RCC 7860 (cell line): ENCODE measurements at regions not wholly inside any gene's neighbourhood (a gene's known extent, or its start where the extent isn't known, plus 50 kb on each side); places are given as distances from the start of the nearest gene placed in this dataset.

Experiments
- DNase-seq: peaks from one replicate; pipeline ENCODE4 v3.0.0-alpha.2; 2015; ENCODE audit warnings: low spot score
- FAIRE-seq: peaks from 2 replicates; lab custom pipeline; 2012; peaks lifted over from hg19 to GRCh38; lab: Jason Lieb, UNC

DNA sequence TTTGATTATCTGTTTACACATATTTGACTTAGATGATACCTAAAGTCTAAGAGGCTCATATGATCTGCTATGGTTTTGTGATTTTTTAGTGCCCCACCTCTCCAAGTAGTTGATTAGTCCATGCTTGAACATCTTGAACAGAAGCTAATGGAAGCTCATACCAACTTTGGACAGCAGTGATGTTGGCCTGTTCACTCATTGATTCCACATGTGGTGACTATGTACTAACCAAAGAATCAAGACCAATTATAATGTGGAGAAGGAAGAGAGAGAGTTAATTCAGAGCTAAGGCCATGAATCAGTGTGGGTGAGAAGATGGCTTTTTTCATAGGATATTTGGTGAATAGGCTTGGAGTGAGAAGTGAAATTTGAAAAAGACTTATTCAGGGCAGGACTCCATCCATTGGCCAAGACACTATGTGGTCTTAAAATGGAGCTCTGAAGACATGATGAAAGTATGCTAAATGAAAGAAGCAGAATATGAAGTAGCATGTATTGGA, 178.3 kb upstream of the TWIST2 start:
- FAIRE-seq = no peak
- DNase-seq = no peak

DNA sequence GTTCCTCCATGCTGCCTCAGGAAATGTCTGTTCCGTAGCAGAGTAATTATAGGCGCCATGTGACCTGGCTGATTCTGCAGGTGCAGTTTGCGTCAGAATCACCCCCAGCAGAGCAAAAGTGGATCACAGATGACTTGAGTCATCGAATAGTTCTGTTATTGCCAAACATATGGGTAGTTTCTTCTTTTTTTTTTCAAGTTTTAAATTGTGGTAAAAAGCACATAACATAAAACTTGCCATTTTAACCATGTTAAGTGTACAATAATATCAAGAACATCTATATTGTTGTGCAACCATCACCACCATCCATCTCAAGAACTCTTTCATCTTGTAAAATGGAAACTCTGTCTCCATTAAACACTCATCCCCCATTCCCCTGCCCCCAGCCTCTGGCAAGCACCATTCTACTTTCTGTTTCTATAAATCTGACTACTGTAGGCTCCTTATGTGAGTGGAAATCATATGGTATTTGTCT, 177.7 kb upstream of the TWIST2 start:
- FAIRE-seq (no peak), DNase-seq (no peak)

DNA sequence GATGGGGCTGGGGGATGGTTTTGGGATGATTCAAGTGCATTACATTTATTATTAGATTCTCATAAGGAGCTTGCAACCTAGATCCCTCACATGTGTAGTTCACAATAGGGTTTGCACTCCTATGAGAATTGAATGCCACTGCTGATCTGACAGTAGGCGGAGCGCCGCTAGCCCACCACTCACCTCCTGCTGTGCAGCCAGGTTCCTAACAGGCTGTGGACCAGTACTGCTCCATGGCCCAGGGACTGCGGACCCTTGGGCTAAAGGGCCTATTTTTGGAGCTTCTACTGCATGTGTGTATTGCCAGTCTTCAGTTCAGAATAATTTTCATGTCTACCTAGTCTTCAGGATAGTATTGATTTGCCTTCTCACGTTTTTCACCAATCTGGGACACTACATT, 165.3 kb upstream of the TWIST2 start:
- DNase-seq (no peak), FAIRE-seq (no peak)

DNA sequence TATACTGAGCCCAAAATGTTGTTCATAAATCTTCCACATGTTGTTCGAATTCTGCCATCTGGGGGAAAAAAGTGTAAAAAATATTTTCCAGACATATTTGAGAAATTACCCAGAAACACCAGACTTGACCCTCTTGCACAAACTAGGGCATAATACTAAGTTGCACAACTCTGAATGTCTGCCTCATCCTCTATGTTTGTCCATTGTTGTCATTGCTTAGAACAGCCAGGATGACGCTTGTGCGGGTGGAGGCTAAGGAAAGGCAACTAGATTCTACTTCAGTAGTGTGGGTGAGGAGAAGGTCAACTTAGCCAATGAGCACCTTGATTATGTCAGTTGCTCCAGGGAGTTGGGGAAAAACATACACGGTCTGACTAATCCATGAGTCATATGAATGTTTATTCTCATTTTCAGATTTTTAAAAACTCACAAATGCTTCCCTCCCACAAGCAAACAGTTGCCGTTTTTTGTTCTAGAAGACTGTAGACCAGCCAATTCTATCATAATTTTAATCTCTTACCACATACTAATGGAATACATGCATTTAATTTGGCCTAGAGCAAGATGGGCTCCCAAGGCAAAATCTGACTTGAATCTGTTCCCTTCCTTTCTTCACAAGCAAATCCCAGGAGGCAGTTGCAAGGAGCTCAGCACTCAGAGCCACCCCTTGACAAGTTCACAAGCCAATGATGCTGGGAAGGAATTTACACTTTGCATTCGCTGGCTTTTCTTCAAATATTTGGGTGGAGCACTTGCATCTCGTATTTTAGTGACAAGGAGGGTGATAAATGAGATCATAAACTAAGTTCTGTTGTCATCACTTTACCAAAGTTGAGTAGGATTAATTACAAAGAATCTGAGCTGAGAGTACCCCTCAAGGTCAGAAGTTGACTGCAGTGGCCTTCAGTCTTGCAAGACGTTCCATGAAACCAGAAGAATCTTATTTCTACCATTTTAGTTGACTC, 163.2 kb upstream of the TWIST2 start:
- DNase-seq = peak; percentile 68
- FAIRE-seq = no peak

DNA sequence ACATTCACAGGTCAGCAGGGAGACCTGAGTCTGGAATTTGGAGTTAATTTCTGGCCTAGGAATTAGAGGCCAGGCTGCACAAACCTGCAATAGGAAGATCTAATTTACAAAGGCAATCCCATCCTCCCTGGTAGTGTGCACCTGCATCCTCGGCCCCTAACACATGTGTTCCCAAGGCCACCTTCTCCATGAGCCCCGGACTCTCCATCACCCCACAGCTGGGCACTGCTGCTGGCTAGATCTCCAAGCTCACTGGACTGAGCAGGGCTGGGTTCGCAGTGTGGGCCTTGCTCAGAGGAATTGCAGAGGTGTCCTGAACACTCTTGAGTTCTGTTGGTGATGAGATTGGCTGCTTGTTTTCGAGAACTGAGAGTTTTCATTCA, 162.6 kb upstream of the TWIST2 start:
- DNase-seq = no peak
- FAIRE-seq = no peak

DNA sequence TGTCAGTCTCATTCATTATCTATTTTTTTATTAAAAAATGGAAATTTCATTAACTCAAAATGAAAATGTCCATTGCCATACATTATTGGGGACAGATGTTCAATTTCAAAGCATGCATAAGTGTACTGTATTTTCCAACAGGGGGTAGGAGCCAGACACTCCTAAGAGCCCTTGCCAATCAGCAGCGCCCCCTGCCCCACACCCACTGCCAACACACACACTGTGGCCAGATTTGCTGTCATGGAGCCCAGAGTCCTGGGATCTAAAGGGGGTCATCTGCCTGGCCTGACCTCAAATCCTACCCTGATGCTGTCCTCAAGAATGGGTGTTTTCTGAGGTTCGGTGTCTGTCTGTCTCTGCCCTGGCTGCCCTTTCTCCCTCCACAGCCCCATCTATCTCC, 162.2 kb upstream of the TWIST2 start:
- no peak for FAIRE-seq

DNA sequence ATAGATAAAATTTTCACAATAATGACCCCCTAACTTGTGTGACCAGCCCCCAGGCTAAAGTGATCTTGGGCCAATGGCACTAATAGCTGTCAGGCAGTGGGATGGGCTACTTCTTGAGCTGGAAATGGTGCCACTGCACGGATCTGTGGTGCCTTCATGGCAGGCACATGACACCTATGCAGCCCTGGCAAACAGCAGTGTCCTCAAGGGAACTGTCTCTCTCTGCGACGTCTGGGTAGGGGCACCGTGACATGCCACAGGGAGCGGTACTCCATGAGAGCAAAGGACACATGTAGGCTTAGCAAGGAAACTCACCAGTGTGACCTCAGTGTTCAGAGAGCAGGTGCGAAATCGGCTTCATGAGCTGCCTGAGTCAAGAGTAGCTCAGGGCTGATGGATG, 161.7 kb upstream of the TWIST2 start:
- DNase-seq (no peak), FAIRE-seq (no peak)

More for the DNA sequence above, 162.2 kb upstream of the TWIST2 start:
- no peak for DNase-seq

DNA sequence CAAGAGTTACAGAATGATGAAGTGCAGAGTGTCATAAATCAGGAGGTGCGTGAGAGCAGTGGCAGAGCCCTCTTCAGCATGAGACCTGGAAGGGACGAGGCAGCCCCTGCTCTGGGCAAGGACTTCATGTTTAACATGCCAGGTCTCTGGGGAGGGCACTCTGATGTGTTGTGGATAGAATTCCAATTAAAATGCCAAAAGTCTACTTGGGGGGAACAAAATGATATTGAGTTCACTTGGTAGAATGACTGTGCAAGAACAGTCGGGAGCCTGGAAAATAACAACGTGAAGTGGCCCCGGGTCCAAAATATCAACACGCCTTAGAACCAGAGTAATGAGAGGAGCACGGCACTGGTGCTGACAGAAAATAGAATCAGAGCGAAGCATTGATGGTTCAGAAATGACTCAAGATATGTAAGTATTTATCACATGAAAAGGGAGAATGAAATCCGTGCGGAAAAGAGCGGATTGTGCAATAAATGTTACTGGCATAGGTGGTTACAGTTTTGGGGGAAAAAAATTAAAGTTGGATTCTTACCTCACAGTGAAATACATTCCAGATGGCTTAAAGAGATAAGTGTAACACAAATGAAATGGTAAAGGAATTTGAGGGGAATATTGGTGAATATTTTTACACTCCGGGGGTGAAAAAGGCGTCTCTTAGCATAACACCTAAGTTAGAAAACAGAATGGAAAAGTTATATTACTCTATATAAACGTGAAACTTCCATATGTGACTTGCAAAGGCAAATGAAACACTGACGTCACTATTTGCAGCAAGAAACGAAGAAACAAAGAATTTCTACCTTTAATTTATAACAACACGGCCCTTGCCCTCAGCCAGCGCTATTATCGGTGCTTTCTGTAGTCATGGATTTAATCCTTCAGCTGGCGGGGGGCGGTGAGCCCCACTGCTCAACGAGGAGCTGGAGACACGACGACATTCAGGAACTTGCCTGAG, 159.4 kb upstream of the TWIST2 start:
- DNase-seq (no peak), FAIRE-seq (no peak)

DNA sequence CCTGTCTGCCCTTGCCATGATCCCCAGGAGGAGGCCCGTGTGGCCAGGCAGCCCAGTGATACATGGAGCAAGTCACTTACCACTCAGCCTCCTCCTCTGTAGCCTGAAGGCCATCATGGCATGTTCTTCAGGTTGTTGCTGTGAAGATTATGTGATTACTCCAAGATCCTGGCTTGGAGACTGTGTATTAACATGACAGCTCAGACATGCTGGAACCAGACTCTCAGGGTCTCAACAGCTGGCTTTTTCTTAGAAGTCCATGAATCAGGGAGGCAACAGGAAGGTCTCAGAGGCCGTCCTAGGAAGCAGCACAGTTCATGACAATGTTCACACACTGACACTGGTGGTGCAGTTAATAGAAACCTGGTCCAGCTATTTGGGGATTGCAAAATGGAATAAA, 158.6 kb upstream of the TWIST2 start:
- DNase-seq (no peak), FAIRE-seq (no peak)

DNA sequence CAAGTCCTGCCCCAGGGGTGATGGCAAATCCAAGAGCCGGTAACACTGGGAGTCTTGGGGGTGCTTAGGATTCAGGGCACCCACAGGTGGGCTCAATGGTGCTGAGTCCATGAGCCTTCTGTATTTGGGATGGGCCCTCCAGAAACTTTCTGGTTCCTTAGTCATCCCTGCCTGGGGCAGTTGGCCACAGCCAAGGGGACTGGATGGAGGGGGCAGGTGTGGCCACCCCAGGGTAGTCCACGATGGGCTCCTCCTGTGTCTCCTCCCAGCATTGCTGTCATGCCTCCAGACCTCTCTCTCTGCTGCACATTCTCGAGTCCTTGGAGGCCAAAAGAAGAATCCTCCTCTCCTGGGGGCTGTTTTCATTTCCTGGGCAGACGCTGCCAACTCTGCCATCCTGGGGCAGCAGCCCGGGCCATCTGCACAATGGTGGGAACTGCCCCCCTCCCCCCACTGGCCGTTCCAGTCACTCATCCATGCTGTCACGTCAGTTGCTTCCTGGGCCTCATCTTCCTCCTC, 158.0 kb upstream of the TWIST2 start:
- FAIRE-seq = no peak
- DNase-seq = no peak

DNA sequence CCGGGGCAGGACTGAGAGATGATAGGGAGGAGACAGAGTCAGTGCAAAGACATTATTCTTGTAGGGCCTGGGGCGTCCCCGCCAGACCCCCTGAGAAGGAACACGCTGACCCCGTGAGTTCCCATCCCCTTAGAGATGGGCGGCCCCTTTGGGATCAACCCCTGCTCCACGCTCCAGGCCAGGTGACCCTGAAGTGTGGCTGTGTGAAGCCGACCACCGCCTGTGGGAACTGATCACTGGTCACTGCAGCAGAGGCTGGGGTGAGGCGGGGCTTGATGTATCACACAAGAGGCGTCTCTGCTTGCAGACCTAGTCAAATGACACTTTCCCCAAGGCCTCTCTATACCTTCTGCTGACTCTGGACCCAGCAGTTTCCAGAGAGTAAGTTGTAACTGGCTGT, 157.4 kb upstream of the TWIST2 start:
- no peak for DNase-seq
- FAIRE-seq = no peak

DNA sequence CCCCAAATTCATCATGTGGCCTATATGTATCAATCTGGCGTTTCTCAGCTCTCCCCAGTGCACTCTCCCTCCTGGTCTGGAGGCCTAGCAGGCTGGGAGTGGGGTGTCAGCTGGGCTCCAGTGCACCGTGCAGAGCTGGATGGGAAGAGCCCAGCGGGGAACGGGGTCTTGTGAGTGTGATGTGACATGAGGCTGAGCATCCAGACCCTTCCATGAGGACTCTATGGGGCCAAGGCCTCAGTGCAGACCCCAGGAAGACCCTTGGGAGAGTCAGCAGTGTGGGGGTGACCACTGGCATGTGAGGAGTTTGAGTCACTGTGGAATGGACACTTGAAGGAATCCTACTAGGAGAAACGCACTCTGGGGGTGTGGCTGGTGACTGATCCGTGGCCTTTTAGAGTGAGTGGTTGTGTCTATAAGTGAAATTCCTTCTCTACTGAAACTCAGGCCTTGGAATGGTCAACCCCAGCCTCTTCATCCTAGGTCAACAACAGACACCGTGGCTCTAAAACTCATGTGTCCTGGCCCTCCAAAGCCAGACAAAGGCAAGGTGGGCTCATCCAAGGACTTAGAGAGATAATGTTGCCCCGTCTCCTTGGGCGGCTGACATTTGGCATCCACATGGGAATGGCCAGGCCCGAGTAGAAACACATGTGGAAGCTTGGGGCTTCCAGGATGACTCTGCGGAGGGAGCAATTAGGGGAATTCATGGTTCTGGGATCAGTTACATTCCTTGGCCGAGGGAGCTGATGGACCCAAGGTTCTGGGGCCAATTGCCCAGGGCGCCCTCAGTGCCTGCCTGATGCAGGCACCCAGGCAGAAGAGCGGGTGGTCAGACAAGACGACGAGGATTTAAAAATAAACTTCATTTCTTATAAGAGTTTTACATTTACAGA, 156.0 kb upstream of the TWIST2 start:
- no peak for FAIRE-seq

DNA sequence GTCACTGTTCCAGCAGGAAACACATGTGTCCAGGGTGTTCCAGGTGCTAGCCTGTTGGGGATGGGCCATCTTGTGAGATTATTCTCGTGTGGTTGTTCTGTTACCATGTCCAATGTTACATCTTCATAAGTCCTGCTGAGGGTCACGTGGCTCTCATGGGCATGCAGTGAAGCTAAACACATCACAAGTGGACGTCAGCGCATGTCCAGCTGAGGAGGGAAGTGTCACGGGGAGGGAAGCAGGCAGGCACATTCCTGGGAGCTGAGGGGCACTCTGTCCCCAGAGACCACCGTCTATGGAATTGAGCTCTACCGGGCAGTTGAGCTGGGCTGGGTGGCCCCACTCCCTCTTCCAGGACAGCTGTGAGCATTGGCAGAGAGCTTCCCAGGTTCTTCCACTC, 155.3 kb upstream of the TWIST2 start:
- DNase-seq (no peak), FAIRE-seq (no peak)

More for the DNA sequence above, 156.0 kb upstream of the TWIST2 start:
- no peak for DNase-seq

DNA sequence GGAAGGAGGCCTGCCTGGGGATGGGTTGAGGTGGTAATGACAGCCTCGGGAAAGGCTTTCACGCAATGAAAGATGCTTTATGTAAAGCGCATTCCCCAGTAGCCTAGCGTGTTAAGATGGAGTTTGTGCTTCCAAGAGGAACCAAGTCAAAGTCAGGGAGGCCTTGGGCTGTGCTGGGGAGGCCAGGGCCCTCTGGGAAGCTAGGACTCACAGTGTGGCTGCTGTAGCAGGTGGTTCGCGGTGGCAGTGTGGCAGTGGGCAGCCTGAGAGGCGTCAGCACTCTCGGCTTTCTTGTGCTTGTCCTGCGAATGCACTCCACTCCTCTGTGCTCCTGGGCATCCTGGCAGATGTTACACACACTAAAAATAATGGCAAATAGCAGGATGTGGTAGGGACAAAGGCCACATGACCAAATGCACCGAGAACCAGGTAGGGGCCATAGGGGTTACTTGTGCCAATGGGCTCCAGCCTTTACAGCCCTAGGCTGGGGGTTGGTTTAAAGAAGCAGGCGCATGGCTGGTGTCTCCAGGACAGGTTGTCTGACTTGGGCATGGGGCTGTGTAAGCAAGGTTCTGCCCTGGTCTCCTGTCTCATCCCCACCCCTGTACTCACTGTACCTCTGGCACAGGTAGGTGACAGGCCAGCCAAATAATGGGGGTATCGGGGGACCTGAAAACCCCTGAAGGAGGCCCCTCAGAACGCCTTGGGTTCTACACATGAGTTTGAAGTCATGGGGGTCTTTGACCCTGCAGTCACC, 154.4 kb upstream of the TWIST2 start:
- FAIRE-seq (no peak), DNase-seq (no peak)

DNA sequence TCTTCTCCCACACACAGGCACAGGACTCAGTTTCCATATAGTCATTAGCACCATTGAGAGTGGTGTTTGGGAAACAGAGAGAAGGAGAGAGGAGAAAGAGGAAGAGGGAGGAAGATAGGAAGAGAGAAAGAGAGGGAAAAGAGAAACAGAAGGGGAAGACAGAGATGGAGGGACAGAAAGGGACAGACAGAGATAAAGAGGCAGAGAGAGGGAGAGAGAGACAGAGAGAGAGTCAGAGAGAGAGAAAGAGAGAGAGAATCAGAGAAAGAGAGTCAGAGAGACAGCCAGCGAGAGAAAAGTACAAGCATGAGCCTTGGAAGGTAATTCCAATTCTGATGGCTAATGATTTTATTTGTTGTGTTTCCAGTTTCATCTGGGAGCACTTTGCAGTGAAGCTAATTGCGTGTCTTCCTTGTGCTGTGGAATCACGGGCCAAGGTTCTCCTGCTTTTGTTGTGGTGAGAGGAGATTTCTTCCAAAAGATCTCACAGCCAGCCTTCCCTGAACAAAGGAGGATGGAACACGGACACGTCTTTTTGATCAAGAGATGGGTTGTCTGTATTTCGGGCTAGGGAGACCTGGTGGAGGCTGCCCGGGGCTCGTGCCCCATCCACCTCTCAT, 153.6 kb upstream of the TWIST2 start:
- FAIRE-seq = no peak
- DNase-seq = no peak

DNA sequence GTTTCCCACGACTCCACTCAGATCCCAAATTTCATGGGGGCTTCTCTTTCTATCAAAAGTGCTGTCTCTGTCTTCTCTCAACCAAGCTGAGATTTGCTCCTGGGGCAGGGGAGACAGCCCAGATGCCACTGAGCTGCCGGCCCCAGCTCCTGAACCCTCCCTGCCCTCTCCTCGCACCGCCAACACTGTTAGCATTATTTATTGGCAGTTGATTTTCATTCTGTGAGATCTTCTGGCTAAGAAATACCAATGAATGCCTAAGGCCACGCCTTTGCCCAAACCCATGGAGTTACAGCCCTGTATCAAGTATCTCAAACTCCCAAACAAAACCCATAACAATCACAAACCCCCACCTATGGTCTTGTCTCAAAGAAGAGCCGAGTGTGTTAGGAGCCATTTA, 153.0 kb upstream of the TWIST2 start:
- no peak for FAIRE-seq
- no peak for DNase-seq

DNA sequence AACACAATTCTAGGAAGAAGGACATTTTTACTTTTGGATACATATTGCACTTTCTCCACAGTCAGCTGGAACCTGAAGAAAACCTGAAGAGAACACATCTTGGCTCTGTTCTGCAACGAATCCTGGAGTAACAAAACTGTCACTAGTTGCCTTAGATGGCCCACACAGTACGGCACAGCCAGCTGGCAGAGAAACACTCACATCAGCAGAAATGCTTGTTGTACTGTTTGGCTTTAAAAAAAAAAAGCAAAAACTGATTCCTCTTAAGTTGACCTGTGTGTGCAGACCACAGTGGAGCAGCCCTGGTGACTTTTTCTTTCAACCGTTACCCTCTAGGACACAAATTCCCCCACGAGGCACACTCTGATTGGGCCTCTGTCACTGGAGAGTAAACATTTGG, 152.3 kb upstream of the TWIST2 start:
- FAIRE-seq (no peak), DNase-seq (no peak)

DNA sequence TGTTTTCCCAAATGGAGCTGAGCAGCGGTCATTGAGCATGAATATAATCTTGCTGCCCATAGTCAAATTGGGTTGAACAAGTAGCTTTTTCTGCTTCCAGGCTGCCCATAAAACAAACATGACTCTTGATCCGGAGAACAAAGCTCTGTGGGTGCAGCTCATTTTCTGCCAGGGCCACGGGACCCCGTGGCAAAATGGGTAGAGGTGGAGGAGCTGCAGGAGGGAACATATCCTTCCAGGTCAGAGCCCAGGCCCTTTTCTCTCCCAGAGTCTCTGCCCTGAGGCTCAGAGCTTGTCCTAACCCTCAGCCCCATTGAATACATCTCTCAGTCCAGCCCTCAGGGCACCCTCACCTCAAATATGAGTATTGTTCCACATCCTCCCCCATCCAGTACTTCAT, 151.6 kb upstream of the TWIST2 start:
- FAIRE-seq (no peak), DNase-seq (no peak)

DNA sequence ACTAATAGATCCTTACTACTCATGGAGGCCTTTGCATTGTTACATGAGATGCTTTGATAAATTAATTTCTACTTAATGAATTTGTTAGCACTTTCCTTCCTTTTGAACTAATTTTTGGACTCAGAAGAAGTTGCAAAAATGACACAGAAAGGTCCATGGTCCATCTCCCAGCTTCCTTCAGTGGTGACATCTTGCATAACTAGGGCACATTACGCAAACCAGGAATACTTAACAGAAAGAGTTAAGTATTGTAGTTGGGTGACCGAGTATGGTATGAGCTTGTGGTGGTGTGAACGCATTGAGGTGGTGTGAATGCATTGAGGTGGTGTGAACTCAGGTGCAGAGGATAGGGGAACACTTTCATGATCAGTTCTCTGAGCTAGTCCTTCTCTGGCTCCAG, 151.1 kb upstream of the TWIST2 start:
- no peak for FAIRE-seq
- DNase-seq = no peak
